GM18868 (cell line): ENCODE measurements at regions not wholly inside any gene's neighbourhood (a gene's known extent, or its start where the extent isn't known, plus 50 kb on each side); places are given as distances from the start of the nearest gene placed in this dataset.

Source experiments
- ATAC-seq: cut with Tn5 transposase; IDR thresholded peaks from one replicate; pipeline ENCODE4 v1.9.1; 2021; ENCODE audit warnings: mild to moderate bottlenecking, moderate library complexity; ENCODE audit not compliant: unreplicated experiment

DNA sequence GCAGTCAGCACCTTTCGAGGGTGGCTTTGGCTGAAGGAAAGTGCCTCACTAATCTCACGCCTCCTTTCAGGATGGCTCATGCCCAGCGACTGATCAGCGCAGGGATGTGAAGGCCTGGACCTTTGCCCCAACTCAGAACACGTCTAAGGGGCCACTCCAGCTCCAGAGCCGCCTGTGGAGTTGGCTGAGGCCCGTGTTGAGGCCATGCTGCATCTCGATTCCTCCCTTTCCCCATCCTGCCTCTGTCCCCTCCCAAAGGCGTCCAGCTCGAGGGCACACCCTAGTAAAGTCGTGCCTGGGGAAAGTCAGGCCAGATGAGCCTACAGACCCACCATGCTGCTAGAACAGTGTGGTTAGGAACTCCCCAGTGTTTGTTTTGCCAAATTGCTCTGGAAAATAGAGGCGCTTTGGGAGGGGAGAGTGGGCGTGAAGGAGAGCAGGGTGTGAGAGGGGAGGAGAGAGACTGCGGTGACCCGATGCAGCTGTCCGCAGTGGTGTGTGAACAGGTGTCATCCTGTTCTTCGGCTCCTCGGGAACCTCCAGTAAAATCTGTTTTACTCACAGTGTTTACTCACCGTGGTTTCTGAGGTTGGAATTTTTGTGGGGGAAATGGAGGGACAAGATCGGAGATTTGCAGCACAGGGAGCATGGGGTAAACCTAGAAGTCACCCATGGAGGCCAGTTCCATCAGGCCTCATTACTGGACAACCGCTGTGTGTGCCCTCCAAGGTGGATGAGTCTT lies 85.0 kb upstream of the PMEPA1 start:
- no peak for ATAC-seq

DNA sequence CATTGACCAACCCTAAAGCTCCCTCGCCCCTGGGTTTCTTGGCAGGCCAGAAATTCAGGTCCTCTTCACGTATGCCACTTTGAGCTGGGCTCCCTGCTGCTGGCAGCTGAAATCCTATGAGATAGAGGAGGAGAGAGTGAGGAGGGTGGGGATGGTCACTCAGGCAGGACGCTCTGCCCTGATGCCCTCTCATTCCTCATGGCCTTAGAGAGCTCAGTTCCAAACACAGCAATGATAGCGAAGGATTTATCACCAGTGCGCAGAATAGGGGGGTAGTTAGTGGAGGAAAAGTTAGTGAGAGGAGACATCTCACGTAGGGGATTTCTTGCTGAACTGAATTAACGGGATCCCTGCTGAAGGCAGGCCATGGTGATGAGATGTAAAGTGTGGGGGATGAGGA lies 84.2 kb upstream of the PMEPA1 start:
- ATAC-seq: no peak

GRCh38 chr20:57793421-57793820 lies 83.6 kb upstream of the PMEPA1 start:
- no peak for ATAC-seq

GRCh38 chr20:57792386-57793080 lies 82.7 kb upstream of the PMEPA1 start:
- no peak for ATAC-seq

- no peak for ATAC-seq
These were observed 82.2 kb upstream of the PMEPA1 start for GRCh38 chr20:57791966-57792365.

GRCh38 chr20:57791178-57791962 lies 81.6 kb upstream of the PMEPA1 start:
- no peak for ATAC-seq

DNA sequence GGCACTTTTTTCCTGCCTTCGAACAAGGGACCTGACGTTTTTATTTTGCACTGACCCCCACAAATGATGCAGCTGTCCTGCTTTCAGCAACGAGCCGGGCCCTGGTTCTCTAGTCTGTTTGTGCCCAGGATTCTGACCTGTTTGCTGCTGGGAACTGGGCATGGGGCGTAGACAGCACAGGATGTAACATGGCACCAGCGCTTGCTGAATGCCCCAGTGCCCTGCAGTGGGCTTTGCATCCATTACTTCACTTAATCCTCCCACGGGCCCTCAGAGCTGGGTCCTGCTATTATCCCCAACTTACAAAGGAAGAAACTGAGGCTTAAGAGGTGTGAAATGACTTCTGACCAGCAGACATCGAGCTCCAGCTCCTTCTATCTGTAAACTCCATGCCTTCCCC lies 80.4 kb upstream of the PMEPA1 start:
- no peak for ATAC-seq

DNA sequence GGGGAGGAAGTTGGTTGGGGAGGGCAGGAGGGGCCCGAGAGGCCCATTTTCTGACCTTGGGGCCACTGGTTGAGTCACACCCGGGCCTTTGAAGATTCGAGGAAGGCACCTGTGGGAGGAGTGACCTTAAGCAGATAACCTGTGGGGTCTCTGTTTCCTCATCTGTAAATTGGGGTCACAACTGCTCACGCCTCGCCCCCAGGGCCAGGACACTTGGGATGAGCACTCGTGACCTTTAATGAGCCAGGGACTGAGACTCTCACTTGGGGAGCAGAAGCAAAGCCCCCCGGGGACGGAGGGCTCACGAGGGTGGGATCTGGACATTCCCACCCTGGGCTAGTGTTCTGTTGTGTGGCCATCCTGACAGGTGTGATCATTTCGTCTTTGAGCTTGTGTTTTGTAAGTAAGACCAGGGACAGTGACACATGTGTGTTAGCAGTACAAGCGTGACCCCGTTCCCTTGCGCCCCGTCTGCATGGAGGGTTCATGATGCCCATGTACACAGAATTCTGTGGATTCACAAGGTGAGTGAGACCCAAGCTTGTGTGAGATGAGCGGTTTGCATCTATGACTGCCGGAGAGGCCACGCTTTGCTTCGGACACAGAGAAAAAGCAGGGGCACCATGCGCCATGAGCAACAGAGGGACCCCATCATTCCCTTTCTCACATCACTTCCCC lies 79.3 kb upstream of the PMEPA1 start:
- no peak for ATAC-seq

GRCh38 chr20:57787990-57788781 lies 78.4 kb upstream of the PMEPA1 start:
- ATAC-seq: no peak

DNA sequence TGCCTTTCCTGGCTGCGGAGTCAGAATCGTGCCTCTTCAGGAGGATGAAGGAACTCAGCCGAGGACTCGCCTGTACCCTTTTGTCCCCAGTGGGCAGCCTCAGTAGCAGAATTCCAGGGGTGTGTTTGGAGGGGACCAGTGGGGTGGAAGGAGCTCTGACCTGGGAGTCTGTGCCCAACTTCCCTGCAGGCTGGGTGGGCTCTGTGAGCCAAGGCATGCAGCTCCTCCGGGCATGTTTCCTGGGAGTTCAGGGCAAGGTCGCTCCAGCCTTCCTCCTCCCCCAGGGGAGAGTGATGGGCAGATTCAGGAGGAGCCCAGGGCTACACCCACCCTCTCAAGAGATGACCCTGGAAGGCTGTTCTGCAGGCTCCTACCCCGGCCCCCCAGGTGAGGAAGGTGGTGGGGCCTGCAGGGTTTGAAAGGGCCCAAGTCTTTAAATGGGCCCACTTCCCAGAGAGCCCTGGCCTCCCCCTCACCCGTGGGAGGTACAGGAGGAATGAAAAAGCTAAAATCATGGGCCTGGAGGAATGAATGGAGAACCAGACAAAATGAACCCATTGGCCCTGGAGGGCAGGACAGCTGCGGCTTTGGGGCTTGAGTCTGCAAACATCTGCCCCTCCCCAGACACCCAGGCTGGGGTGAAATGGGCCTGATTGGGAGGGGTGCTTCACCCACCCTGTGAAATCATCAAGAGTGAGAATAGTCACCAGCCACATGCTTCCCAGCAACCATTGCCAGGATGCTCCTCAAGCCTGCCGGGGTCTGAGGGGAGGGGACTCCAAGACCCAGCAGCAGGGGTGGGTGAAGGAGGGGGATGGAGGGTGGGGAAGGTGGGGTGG lies 77.6 kb upstream of the PMEPA1 start:
- no peak for ATAC-seq

- no peak for ATAC-seq
These were observed 76.6 kb upstream of the PMEPA1 start for GRCh38 chr20:57786304-57786932.

DNA sequence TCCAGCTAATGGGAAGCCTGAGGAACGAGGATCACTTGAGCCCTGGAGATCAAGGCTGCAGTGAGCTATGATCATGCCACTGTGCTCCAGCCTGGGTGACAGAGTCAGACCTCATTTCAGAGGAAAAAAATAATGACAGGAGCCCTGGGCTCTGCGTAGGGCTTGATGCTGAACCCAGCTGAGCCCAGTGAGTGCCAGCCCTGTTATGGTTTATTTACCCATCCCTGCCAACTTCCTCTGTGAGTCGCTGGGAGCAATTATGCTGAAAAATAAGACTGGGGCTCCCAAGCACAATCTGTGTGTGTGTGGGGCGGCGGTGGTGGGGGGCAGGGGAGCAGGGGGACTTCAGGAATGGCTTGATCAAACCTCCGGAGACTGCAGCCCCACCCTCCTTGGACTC lies 75.9 kb upstream of the PMEPA1 start:
- ATAC-seq: no peak

- no peak for ATAC-seq
These were observed 75.2 kb upstream of the PMEPA1 start for GRCh38 chr20:57785061-57785460.

DNA sequence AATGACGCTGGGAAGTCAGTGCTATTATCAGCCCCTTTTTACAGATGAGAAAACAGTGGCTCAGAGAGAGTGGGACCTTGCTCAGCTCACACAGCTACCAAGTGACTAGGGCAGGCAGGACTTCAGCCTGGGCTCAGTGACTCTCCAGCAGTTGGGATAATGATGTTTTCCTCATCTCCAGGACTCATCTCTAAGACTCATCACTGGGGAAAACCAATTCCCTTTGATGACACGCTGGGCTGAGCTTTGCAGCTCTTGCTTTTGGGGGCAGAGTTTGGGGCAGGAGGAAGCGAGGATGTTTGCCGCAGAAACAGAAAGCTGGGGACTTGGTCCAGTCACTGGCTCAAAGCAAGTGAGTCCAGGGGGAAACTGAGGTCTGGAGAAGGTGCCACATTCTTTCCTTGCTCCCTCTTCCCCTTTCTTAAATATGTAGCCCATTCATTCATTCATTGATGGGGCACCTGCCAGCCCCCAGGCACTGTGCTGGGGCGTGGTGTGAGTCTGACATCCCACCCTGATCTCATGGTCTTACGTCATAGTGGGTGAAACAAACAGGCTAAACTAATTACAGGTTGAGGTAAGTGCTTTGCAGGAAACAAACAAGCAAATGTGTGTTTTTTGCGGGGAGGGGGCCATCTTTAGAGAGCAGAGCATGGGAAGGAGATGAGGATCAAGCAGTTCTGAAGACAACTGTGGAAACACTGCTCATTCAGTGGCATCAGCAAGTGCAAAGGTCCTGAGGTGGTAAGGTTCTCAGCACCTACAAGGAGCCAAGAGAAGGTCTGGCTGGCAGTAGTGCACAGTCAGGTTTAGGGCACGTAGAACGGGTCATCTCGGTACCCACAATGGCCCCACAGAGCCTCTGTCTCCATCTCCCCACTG lies 74.4 kb upstream of the PMEPA1 start:
- ATAC-seq: no peak

GRCh38 chr20:57783196-57783595 lies 73.4 kb upstream of the PMEPA1 start:
- no peak for ATAC-seq

GRCh38 chr20:57782631-57783041 lies 72.8 kb upstream of the PMEPA1 start:
- ATAC-seq: no peak

DNA sequence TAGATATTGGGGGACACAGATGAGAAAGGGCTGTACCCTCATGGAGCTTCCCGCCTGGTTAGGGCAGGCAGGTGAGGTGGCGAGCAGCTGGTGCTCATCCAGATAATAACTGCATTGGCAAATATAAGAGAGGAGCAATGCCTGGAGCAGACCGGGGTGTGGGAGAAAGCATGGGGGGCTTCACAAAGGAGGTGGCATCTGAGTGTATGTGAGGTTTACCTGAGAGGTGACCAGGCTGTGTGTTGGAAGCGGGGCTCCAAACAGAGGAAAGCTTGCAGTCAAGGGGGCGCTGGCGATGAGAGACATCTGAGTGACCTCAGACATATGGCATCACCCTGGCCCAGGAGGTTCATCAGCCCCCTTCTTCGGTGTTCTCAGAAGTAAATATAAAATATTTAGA lies 72.1 kb upstream of the PMEPA1 start:
- ATAC-seq: no peak

- ATAC-seq: no peak
These were observed 71.1 kb upstream of the PMEPA1 start for GRCh38 chr20:57780906-57781305.
